ENCODE measurements at regions not wholly inside any gene's neighbourhood (a gene's known extent, or its start where the extent isn't known, plus 50 kb on each side); places are given as distances from the start of the nearest gene placed in this dataset.
"Not testable (repeated sequence)": the region's sequence is repeated elsewhere in the genome, so short reads cannot be mapped to it uniquely, and the experiment has no call there.

DNA sequence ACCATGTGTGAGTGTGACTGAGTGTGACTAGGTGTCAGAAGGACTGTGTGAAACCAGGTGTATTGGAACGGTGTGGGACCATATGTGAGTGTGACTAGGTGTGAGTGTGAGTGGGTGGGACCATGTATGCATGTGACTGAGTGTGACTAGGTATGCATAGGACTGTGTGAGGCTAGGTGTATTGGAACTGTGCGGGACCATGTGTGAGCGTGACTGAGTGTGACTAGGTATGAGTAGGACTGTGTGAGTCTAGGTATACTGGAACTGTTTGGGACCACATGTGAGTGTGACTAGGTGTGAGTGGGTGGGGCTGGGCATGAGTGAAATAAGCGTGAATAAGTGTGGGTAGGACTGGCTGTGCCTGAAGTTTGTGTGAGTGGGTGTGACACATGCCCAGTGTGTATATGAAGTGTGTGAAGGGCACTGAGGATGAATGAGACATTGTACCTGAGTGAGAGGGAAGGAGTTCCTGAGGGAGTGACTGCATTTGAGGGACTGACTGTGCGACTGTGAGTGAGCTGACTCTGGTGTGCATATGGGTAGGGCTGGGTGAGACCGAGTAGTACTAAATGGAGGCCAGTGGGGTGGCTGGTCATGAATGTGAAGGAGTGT lies 247.0 kb upstream of the CCDC54 start:
- no peak for DNase-seq

DNA sequence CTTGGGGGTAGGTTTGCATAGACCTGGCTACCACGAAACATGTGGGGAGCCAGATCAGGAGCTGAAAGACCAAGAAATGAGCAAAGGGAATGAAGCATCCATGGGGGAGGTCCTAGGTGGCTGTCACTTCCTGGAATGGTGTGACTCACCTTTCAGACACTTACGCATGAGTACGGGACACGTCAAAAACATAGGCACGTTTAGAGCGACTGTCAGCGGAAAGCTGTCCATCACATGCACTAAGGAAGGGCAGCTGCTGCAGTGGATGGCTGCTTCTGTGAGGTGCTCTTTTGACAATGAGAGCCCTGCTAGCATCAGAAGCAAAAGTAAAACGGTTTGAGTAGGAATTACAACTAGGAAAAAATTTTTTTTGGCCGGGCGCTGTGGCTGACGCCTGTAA lies 244.6 kb upstream of the CCDC54 start:
- no peak for DNase-seq

DNA sequence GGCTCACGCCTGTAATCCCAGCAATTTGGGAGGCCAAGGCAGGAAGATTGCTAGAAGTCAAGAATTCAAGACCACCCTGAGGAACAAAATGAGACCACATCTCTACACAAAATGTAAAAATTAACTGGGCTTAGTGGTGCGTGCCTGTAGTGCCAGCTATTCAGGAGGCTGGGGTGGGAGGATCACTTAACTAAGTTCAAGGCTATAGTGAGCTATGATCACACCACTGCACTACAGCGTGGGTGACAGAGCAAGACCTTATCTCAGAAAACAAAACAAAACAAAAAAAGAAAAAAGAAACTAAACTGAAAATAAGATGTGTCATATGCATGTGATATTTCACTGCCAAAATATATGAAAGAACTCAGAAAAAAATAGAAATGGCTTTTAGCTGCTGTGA lies 243.3 kb upstream of the CCDC54 start:
- no peak for DNase-seq

DNA sequence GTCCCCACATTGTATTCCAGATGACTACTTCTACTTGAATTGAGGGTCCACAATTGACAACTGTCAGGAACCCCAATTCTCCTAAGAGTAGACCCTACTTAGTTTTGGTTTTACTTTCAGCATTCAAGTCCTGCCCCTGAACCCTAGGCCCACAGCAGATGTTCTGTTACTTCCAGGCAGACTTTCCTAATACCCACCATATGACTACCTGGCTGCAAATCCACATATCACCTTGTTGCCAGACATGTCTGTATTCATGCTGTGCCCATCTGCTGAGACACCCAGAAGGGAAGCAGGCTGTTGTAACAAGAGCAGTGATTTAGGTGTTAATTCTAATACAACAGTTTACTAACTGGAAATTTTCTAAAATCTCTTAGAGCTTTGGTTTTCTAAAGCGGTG lies 235.1 kb upstream of the CCDC54 start:
- no peak for DNase-seq

DNA sequence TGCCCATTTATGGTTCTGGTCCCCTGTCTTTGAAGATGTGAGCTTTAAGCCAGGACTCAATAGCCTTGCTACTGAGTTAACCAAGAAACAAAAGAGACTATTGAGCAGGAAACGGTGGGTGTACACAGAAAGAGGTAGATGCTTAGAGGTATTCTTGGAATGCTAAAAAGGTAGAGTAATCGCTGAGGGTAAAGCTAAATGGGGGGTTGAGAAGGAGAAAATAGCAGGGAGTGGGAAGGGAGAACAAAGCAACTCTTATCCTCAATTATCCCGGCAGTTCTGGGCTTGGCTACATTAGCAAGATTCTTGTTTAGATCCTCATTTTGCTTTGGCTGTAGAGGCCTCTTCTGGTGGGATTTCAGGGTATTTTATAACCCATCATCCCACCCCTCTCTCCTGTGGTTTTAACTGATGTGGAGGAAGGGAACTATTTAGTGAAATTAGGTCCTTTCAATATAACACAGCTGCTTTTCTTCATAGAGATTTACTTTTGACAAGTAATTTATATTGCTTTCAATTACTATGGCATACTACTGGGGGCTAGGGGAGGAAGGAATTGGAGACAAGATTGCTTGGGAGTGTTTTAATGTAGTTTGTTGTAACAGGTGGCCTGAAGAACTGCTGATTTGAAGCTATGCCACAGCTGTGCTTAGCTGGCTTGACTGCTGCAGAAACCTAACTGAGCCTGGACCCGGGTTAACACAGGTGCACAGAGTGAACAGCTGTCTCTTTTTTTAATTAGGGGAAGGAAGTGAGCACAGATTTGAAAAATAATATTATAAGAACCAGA lies 234.3 kb upstream of the CCDC54 start:
- no peak for DNase-seq

DNA sequence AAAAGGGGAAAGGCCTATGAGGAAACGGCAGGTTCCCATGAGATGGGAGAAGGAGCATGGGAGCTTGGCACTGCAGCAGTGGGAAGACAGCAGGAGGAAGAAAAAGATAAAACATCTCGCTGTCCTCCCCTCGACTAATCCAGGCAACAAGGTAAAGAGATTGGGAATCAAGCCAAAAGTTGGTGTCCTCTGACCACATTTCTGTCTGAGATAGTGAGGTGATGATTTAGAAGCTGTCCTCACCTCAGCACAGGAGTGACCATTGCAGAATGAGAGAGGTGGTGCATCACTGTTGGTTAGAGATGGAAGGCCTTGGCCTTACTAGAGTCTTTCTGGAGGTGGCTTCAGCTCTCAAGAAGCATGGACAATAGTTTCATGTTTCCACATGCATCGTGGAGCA lies 226.6 kb upstream of the CCDC54 start:
- DNase-seq = no peak

DNA sequence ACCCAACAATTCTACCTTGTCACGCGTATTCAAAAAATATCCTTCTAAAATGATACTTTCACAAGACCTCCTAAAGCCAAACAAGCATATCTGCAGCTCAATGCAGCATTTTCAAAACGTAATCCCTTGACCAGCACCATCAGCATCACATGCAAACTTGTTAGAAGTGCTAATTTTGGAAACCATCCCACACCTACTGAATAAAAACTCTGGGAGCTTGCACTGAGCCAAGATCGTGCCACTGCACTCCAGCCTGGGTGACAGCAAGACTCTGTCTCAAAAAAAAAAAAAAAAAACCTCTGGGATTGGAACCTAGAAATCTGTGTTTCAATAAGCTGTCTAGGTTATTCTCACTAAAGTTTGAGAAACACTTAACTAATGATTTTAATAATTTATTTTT lies 223.3 kb upstream of the CCDC54 start:
- no peak for DNase-seq

DNA sequence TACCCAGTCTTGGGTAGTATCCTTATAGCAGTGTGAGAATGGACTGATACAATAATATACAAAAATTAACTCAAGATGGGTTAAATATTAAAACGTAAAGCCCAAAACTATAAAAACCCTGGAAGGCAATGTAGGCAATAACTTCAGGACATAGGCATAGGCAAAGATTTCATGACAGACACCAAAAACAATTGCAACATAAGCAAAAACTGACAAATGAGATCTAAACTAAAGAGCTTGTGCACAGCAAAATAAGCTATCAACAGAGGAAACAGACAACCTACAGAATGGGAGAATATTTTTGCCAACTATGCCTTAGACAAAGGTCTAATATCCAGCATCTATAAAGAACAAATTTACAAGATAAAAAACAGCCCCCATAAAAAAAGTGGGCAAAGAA lies 204.8 kb upstream of the CCDC54 start:
- no peak for DNase-seq

DNA sequence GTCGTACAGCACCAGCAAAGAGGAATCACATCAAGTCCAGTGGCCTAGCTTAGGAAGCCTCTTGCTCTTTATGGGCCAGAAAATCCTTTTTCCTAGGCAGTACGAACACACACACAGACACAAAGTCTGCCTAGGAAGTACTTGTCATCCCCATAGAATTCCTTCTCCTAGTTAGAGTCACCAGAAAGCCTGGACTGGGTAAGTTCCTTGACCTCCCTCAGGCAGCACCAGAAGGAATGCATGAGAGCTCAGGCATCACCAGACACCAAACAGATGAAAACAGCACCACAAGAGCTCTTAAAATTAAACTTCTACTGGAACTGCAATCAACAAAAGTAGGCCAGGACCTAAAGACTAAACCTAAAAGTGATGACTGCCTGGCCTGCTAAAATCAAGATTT lies 192.9 kb upstream of the CCDC54 start:
- no peak for DNase-seq

DNA sequence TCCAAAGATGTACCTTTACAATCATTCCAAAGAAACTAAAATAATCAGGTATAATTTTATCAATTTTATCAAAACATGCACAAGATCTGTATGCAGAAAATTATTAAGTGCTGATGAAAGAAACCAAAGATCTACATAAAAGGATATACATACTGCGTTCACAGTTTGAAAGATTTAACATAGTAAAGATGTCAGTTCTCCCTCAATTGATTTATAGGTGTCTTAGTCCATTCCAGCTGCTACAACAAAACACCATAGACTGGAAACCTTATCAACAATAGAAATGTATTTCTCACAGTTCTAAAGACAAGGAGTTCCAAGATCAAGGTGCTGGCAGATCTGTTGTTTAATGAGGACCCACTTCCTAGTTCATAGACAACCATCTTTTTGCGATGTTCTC lies 189.0 kb upstream of the CCDC54 start:
- no peak for DNase-seq

DNA sequence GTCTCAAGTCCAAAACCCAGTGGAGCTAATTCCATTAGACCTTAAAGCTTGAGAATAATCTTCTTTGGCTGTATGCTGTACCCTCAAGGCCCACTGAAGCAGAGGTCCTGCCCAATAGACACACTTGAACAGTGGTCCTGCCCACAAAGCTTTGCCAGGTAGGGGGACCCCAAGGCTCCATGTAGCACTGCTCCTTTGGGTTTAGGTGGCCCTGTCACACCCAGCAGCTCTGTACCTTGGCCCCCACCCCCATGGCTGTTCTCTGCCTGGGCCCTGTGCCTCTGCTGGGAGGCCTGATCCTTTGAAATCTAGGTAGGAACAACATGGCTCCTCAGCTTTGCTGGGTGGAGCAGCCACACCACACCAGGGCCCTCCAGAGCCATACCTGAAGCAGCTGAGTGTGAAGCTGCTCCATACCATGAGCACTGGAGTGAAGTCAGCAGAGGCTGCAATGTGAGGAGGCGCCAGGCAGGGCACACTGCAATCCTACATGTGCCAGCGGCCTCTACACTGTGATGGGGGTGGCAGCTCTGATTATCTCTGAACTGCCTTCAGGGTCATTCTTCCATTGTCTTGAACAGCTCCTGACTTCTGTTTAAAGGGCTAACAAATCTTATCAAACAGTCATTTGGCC lies 188.0 kb upstream of the CCDC54 start:
- no peak for DNase-seq

DNA sequence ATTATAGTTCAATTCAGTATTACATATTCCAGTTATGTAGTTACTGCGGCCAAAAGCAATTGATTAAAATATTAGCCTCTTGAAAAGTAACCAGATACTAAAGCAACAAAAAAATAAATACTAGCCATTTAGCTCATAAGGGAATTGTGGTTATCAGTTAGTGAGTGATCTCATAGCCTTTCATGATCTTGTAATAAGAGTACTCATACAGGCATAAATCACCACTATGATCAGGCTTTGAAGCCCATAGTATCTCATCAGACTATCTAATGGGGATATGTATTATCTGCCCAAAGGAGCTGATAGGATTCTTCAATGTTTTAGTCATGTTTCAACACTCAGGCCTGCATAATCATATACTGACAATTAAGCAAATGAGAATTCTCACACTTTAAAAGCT lies 184.1 kb upstream of the CCDC54 start:
- DNase-seq = no peak

DNA sequence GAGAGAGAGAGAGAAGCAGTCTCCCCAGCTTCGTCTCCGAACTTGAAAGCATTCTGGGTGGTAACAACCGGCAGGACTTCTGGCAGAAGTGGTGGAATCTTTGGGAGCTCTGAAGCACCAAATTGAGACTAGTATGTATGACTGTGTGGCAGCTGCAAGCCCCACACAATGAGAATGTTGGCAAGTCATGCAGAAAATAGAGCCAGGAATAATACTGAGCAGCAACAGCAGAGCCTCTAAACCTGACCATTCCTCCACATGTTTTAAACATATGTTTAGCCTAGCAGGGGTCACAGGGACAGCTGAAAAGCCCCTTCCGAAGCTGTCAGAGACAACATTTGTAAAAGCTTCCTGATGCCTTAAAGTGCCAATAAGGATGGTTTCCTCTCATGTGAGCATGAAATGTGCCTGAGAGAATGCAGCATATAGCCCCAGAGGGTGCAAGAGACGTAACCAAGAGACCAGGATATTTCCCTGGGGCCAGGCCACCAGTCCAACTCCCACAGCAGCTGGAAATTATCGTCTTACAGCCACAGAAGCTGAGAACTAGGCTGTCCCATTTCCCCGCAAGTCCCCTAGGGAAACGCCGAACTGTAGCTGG lies 178.6 kb upstream of the CCDC54 start:
- DNase-seq = no peak

DNA sequence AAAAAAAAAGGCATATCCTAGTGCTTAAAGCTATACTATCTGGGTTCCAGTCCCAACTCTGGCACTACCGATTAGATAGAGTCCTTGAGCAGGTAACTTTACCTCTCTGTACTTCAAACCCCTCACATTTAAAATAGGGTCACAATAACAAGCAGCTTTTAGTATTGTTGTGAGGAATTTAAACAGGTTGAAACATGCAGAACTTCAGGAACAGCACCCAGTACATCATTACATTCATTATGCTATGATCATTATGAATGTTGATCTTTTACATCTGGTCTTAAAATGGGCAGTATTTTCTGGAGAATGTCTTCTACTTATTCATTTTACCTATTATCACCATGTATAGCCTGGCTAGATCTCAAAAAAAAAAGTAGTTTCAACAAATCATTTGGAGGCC lies 176.1 kb upstream of the CCDC54 start:
- DNase-seq = no peak

DNA sequence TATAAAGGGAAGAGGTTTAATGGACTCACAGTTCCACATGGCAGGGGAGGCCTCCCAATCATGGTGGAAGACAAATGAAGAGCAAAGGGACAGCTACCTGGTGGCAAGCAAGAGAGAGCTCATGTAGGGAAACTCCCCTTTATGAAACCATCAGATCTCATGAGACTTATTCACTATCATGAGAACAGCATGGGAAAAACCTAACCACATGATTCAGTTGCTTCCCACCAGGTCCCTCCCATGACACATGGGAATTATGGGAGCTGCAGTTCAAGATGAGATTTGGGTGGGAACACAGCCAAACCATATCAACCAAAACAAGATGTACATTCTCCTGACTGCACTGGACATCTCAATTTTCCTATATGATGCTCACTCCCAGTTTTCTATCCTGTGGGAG lies 174.4 kb upstream of the CCDC54 start:
- DNase-seq = not testable (repeated sequence)

DNA sequence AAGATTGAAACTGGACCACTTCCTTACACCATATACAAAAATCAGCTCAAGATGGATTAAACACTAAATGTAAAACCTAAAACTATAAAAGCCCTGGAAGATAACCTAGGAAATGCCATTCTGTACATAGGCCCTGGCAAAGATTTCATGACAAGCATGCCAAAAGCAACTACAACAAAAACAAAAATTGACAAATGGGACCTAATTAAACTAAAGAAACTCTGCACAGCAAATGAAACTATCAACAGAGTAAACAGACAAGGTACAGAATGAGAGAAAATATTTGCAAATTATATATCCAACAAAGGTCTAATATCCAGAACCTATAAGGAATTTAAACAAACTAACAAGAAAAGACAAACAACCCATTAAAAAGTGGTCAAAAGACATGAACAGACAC lies 173.1 kb upstream of the CCDC54 start:
- no peak for DNase-seq

DNA sequence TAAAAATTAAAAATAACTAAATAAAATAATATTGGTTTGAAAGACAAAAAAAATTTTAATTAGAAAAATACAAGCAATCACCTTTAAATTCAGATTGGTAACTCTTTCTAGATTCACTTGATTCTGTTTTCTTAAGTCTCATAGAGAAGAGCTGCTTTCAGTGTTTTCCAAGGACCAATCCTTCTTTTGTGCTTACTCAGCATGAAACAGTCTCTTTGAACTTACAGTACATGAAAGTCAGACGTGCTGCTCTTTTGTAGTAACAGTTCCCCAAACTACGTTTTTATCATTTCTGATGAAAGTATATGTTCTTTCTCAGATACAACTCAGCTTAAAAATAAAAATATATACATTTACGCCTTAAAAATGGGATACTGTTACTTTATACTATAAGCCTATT lies 171.9 kb upstream of the CCDC54 start:
- DNase-seq = no peak

DNA sequence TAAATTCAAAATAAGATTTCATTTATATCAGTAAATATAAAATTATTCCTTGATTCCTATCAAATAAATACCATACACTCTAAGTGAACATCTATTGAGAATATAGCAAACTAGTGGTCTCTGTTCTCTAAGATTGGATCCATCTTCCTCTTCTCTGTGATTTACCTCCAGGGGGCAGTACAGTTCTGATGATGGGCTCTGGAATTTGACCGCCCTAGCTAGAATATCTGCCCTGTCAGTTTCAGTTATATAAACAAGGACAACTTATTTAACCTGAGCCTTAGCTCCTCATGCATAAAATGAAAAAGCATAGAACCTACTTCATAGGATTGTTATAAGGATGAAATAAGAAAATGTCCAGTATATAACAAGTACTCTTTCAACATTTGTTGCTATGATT lies 171.1 kb upstream of the CCDC54 start:
- DNase-seq = no peak

DNA sequence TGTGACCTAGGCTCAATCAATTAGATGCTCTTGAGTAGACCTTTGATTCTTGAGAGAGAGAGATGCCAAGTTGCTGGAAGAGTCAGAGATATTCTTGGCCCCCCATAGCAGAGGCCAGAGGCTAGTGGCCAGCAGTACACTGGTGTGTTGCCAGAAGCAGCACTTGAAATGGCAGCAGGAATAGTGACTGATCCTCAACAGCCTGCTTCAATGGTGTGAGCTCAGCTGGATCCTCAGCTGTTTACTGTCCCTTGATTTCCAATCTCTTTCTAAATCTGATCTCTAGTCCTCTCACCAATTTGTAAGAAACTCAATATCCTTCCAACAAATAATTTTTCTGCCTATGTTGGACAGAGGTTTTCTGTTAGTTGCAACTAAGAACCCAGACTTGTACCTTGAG lies 170.3 kb upstream of the CCDC54 start:
- no peak for DNase-seq

DNA sequence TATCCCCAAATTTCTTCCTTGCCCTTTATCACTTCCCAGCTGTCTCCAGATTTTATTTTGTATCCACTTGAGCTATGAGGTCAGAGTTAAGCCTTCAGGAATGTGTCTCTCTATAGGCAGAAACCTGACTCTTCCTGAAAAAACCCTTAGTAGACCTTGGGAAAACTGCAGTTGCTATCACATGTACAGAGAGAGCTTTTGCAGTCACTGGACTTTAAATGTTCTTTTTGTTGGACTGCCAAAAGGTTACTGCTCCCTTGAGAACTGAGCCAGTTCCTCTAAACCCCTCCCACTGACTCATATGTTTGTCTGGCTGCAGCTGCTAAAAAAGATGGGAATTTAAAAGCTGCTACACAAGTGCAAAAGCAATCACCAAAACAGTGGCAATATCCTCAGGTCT lies 169.1 kb upstream of the CCDC54 start:
- no peak for DNase-seq

DNA sequence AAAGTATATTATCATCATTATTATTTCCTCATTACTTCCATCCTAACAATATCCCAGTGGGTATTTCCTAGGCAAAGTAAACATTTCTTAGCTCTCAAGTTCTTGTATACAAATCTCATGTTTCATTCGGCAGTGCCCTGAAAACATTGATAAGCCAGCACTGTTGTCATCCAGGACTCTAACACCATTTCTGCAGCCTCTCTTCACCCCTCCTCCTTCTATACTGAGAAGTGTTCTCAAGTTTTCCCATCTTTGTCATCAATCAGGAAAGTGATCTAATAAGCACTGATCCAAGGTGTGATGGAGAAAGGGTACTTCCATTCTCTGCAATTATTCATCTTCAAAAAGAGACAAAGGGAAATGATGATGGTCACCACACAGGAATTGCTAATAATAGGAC lies 168.4 kb upstream of the CCDC54 start:
- DNase-seq = no peak

DNA sequence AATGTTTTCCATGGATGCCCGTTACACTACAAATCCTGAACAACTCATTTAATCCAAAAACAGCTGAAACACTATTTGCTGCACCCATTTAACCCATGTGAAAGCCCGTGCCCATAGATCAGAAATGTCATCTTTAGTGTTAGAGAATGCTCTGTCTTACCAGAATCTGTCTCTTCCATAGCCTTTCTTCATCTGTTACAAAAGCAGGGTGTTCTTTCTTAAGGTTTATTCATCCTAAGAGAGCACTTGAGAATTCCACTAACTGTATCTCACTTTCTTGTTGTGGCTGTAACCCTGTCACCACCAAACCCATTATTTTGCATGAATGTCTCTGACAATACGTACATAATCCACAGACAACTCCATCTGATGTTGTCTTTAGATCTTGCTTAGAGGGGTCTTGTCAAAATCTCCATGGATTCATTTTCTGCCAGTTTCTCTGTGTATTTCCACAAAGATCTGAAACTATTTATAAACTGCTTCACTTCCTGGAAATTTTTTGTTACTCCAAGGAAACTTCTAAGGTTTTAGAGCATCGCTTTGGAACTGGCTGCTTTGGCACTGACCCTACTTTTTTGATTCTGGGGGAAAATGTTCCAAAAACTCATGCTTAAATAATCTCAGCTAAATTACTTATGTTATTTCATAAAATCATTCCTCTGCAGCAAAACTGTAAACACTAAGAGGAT lies 167.8 kb upstream of the CCDC54 start:
- DNase-seq = no peak

DNA sequence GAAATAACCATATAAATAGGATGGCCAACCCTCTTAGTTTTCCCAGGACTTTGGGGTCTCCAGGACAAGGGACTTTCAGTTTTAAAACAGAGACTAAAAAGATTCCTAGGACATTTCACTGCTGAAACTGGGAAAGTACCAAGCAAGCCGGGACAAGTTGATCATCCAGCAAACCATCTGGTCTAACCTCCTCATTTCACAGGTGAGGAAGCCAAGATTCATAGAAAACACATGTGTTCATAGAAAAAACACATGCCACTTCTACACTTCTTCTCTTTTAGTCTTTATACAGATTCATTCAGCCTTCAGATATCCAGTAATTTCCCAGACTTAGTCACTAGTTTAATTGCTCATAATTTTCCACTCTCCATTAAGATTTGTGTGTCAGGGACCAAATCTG lies 165.6 kb upstream of the CCDC54 start:
- DNase-seq = no peak

Measured in activated gamma-delta T cell (primary cell).